DMS53 treated with DMSO at 0.1 percent for 48 hours (cell line): ENCODE measurements at regions not wholly inside any gene's neighbourhood (a gene's known extent, or its start where the extent isn't known, plus 50 kb on each side); places are given as distances from the start of the nearest gene placed in this dataset.

Source experiments
- DNase-seq: peaks from one replicate; lab custom pipeline; 2025; ENCODE audit not compliant: unreplicated experiment; lab: John Stamatoyannopoulos, UW

DNA sequence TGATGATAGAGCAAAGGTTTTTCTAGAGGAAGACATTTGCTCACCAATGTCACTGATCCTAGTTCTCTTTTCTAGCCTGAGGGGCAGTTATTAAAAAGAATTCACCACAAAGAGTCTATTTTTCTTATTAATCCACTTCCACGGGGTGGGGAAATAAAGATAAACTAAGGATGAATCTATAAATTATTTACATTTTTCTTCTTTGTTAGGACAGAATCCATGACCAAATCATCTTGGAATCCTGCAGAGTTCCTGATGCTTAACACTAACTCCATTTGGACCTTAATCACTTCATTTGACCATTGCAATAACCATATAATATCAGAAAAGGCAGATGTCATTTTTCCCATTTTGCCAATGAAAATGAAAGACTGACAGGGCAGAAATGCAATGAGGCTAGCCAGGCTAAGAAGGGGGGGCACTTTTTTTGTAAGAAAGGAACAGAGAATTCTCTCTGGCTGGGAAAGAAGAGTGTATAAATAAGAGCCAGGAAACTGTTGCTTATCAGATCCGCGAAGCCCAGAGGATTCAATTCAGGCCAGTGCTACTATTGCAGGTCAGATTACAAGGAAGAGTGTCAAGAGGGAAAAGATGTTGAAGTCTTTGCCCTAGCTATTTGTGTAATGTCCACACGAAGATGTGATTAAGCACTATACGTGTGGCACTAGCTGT, 433.2 kb downstream of the TNS3 start:
- DNase-seq: no peak

DNA sequence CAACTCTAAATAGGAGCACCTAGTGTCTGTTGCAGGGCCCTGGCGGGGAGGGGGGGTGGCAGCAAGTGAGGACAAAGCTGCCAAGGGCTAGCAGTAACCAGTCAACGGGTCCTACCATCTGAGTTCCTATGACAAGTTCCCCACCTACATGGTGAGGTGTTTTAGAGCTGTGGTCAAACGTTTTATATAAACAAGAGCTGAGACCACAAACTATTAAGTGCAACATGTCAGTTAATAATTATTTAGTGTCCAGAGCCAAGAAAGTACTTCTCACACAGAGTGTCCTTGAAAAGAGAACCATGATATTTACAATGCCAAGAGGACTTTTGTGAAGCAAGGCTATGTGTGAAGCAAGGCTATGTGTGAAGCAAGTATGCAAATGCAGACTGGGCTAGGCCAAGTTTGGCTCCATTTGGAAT, 434.7 kb downstream of the TNS3 start:
- peak; percentile 13 for DNase-seq

DNA sequence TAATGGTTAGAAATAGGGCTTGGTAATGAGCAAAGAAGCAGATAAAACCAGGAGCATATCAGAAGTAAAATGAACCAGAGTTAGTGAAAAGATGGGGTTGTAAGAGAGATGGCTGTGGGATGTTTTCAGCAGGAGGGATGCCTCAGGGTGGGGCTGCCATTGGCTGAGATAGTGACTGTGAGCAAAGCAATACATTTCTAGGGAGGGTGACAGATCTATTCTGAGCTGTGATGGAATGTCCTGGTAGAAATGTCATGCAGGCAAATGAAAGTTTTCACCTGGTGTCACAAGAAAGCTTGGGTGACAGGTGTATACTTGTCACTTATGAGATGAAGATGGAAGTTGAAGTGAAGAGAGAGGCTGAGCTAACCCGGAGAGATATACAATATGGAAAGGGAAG, 435.9 kb downstream of the TNS3 start:
- no peak for DNase-seq

DNA sequence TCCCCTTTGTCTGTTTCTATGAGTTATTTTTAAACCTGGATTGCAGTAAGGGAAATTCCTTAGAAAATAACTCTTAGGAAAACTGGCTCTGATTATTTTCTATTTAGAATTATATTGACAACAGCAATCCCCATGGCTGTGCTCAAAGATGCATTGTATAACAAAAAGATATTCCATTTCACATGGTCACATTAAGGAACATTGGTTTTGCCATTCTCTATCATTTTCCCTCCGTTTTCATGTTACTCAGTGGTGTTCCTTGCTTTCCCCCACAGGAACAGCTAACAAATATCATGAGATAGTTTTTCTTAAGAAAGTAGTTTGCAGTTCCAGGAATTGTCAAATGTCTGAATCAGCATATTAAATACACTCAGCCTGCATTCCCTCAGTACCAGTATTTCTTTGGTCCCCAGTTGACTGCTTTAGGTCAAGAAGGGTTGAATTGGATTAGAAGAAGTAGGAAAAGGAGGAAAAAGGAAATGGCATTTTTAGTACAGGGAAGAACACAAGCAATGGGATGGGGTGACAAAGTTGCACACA, 436.7 kb downstream of the TNS3 start:
- DNase-seq: no peak

- no peak for DNase-seq
Measured at GRCh38 chr7:47143339-47143738, 438.6 kb downstream of the TNS3 start.

DNA sequence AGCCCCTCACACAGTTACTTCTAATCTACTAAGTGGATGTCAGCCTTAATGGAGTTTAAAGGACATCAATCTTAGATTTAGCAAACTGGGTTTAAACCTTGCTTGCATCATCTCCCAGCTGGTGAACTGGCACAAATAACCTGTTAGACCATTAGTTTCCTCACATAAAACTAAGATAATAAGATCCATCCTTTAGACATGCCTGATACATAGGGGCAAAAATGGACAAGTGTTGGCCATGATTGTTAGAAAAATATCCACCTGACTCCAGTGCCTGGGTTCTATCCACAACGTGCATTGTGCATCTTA, 439.1 kb downstream of the TNS3 start:
- DNase-seq: no peak

DNA sequence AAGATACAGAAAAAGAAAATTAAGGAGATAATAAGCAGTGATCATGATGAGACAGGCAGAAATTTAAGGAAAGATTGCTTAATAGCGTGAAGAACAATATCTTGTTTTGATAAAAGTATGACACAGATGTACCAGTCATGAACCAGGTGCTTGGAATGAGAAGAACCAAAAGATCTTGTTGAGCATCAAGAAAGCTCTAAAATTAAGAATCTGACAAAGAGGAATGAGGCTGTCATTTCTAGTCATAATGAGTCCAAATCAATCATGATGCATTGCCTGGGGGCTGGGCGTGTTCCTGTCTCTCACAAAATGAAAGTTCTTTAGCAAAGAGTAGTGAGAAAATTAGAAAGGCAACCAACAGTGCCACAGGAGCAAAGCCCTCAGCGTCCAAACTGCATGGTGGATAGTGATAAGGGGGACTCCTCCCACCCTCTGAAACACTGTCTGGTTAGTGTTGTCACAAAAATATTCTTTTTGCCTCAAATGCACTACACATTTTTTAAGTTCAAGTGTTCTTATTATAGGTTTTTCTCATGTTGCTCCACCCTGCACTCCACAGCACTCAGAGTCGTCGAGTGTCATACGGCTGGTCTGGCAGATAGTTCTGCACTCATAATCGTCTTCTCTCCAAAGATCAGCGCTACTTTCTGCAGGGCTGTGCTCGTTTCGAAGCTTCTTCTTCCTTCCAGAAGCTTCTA, 439.6 kb downstream of the TNS3 start:
- DNase-seq: no peak

GRCh38 chr7:47132471-47132870, 449.4 kb downstream of the TNS3 start:
- DNase-seq: no peak

- no peak for DNase-seq
Measured at GRCh38 chr7:47128700-47129099, 453.2 kb downstream of the TNS3 start.

DNA sequence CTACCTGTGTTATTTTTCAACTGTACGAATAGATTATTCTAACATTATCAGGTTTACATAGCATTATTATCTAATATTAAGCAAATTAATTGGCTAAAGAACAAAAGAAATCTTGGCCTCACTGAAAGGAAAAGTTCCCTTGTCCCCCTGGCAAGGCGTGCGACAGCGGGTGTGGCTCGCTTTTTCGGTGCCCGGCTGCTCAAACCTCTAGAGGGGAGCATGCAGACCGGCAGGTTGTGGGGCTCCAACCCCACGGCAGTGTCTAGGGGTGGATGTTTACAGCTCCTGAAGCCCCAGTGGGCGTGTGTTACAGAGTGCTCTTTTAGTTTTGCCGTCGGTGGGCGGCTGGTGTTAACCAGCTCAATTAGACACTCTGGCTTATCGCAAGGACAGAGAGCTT, 456.4 kb downstream of the TNS3 start:
- no peak for DNase-seq

- no peak for DNase-seq
Measured at GRCh38 chr7:47119261-47119865, 462.5 kb downstream of the TNS3 start.

DNA sequence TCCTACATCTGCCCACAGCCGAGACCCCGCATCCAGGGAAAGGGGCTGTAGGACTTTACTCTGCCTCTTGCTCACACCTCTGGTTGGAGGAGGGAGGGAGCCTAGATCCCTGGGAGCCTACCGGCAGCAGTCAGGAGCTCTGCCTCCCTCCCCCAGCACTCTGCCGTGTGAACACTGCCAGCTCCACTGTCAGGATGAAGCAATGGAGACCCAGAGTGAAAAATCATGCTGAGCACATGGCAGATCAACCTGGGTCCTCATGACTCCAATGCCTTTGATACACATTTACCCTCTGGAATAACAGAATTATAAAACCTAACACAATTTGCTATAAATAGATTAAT, 477.7 kb downstream of the TNS3 start:
- no peak for DNase-seq

- DNase-seq: no peak
Measured at GRCh38 chr7:47103498-47104205, 478.3 kb downstream of the TNS3 start.

GRCh38 chr7:47102331-47102841, 479.5 kb downstream of the TNS3 start:
- no peak for DNase-seq

- DNase-seq: peak; percentile 65
Measured at GRCh38 chr7:47100817-47101435, 481.0 kb downstream of the TNS3 start.

DNA sequence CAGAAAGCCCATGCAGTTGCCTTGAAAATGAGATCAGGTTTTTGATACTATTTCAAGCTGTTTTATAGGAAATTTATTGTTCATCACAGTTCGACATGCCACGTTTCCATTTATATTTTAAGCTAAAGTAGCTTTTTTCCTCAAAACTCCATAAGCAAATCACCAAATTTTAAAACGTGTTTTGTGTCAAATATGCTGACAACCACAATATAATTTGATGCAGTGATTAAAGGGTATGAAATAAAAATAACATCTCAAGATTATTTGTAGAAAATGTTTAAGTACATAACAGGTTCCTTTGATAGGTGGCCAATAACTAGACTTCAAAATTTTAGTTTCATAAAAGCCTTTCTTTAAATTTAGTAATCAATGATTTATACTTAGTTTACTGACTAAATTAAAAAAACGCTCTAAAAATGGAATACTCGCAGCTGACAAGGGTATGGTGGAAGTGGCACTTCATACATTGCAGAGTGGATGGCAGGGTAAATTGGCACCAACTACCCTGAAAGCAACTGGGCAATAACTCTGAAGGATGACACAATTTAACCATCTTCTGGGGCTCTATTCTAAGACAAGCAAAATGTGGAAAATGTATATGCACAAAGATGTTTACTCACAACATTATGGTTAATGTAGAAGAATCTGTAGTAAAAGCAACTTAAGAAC, 481.6 kb downstream of the TNS3 start:
- DNase-seq: no peak

GRCh38 chr7:47097431-47097830, 484.5 kb downstream of the TNS3 start:
- DNase-seq: no peak

DNA sequence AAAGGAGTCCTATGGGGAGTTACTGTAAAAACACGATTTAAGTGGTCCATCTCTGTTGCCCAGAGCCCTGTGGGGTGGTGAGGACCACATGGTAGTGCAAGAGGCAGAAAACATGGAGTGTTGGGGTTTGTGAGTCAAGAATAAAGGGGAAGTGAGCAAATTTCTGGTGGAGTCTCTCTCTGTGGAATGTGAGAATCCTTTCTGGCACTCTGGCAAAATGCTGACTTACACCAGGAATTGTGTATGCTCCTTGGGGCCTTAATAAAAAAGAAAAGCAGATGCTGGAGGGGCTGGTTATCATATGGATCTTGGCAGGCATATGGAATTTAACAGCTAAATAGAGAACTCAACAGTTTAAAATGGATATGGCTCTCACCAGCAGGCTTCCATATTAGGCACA, 486.0 kb downstream of the TNS3 start:
- DNase-seq: no peak

DNA sequence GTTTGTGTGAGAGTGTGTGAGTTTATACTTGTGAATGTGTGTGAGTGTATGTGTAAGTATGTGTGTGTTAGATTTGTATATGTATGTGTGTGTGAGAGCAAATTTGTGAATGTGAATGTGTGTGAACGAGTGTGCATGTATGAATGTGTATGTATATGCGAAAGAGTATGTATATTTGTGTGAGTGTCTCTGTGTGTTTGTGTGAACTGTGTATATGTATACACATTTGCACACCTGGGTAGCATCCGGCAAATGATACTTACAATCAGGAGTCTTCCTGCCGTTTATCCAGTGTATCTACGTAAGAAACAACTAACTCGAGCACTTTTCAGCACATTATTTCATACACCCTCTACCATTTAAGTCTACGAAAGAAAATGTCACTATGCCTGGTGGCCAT, 487.4 kb downstream of the TNS3 start:
- DNase-seq: no peak

GRCh38 chr7:47093320-47094234, 488.3 kb downstream of the TNS3 start:
- DNase-seq: no peak
